IMR-90 (cell line): ENCODE measurements at regions not wholly inside any gene's neighbourhood (a gene's known extent, or its start where the extent isn't known, plus 50 kb on each side); places are given as distances from the start of the nearest gene placed in this dataset.

Source experiments
- ATAC-seq: fragments of 200-7000 bp; cut with Tn5 transposase; 2 replicates; pipeline ENCODE4 v1.9.1; 2020; ENCODE audit warnings: low read depth, mild to moderate bottlenecking, moderate library complexity
- BruUV-seq: library from RNA; stranded (reverse); fragments of 400-500 nt; replicated peaks from 2 replicates; lab custom pipeline; 2021; lab: Mats Ljungman, UMichigan
- CTCF ChIA-PET: fragments of 300-600 bp; formaldehyde crosslinking; extraction: SDS; loops from one replicate; lab custom pipeline; 2021; ENCODE audit warnings: antibody characterized with exemption; lab: Yijun Ruan, JAX
- POLR2A ChIA-PET: fragments of 300-600 bp; sonication (Branson Sonifier 250); formaldehyde crosslinking; loops from one replicate; lab custom pipeline; 2022; ENCODE audit warnings: antibody characterized with exemption; ENCODE audit not compliant: unreplicated experiment; lab: Charles Lee
- DNase-seq: peaks from one replicate; pipeline ENCODE4 v3.0.0; 2013
- H2AFZ ChIP-seq: replicated peaks from 2 replicates; pipeline ENCODE3; 2013; ENCODE audit warnings: low read length, mild to moderate bottlenecking; ENCODE audit not compliant: poor library complexity
- H2AK5ac ChIP-seq: 2 replicates; pipeline ENCODE4 v1.6.1; 2013; ENCODE audit warnings: low read depth, low read length, inconsistent platforms
- H2AK9ac ChIP-seq: replicated peaks from 2 replicates; pipeline ENCODE3; 2013; ENCODE audit warnings: mild to moderate bottlenecking, low read depth, low read length, moderate library complexity; ENCODE audit not compliant: poor library complexity
- H2BK120ac ChIP-seq: 2 replicates; pipeline ENCODE4 v1.6.1; 2013; ENCODE audit warnings: low read depth, low read length, inconsistent platforms
- H2BK15ac ChIP-seq: 3 replicates; pipeline ENCODE4 v1.6.1; 2013; ENCODE audit warnings: low read depth, low read length, inconsistent platforms
- H2BK20ac ChIP-seq: 2 replicates; pipeline ENCODE4 v1.6.1; 2013; ENCODE audit warnings: low read depth, mild to moderate bottlenecking, inconsistent platforms, low read length, moderate library complexity
- H2BK5ac ChIP-seq: 2 replicates; pipeline ENCODE4 v1.6.1; 2013; ENCODE audit warnings: mild to moderate bottlenecking, low read depth, low read length, inconsistent platforms; ENCODE audit not compliant: poor library complexity, severe bottlenecking
- H3K14ac ChIP-seq: replicated peaks from 2 replicates; pipeline ENCODE4 v1.6.1; 2013; ENCODE audit warnings: low read depth, low read length, inconsistent platforms
- H3K18ac ChIP-seq: 2 replicates; pipeline ENCODE4 v1.6.1; 2013; ENCODE audit warnings: low read depth, low read length, control low read depth
- H3K23ac ChIP-seq: 2 replicates; pipeline ENCODE4 v1.6.1; 2013; ENCODE audit warnings: low read depth, low read length, inconsistent platforms
- H3K27ac ChIP-seq: 2 replicates; pipeline ENCODE4 v1.5.1; 2013; ENCODE audit warnings: mild to moderate bottlenecking, control low read depth, low read length; ENCODE audit not compliant: insufficient read depth
- H3K27me3 ChIP-seq: 2 replicates; pipeline ENCODE4 v1.6.1; 2013; ENCODE audit warnings: low read length; ENCODE audit not compliant: control insufficient read depth, insufficient read depth
- H3K36me3 ChIP-seq: 2 replicates; pipeline ENCODE4 v1.6.1; 2013; ENCODE audit warnings: low read length, mixed read lengths; ENCODE audit not compliant: control insufficient read depth, insufficient read depth
- H3K4ac ChIP-seq: 2 replicates; pipeline ENCODE4 v1.6.1; 2013; ENCODE audit warnings: low read depth, low read length, inconsistent platforms
- H3K4me1 ChIP-seq: 2 replicates; pipeline ENCODE4 v1.6.1; 2013; ENCODE audit warnings: low read length, mixed read lengths; ENCODE audit not compliant: control insufficient read depth, insufficient read depth
- H3K4me2 ChIP-seq: 2 replicates; pipeline ENCODE4 v1.6.1; 2013; ENCODE audit warnings: low read depth, mild to moderate bottlenecking, control low read depth, low read length, moderate library complexity
- H3K4me3 ChIP-seq: 2 replicates; pipeline ENCODE4 v1.5.1; 2013; ENCODE audit warnings: low read depth, mild to moderate bottlenecking, control low read depth, low read length, moderate library complexity; ENCODE audit not compliant: insufficient read depth
- H3K56ac ChIP-seq: 2 replicates; pipeline ENCODE4 v1.6.1; 2013; ENCODE audit warnings: low read length, inconsistent platforms; ENCODE audit not compliant: insufficient read depth; ENCODE audit errors: extremely low read depth
- H3K79me1 ChIP-seq, 2 experiments: 2 replicates each; pipeline ENCODE4 v1.6.1; 2013; ENCODE audit warnings: low read length in 2 of 2, inconsistent platforms in 1 of 2, low read depth in 1 of 2
- H3K9ac ChIP-seq: 2 replicates; pipeline ENCODE4 v1.6.1; 2013; ENCODE audit warnings: low read depth, low read length, control low read depth
- H3K9me1 ChIP-seq: 2 replicates; pipeline ENCODE4 v1.6.1; 2013; ENCODE audit warnings: low read length, inconsistent platforms; ENCODE audit not compliant: insufficient read depth
- H3K9me3 ChIP-seq: 2 replicates; pipeline ENCODE4 v1.6.1; 2013; ENCODE audit warnings: low read length; ENCODE audit not compliant: control insufficient read depth, insufficient read depth
- H4K20me1 ChIP-seq: 2 replicates; pipeline ENCODE4 v1.6.1; 2013; ENCODE audit warnings: low read length, inconsistent platforms; ENCODE audit not compliant: insufficient read depth
- H4K5ac ChIP-seq: 2 replicates; pipeline ENCODE4 v1.6.1; 2013; ENCODE audit warnings: mild to moderate bottlenecking, low read depth, low read length, control low read depth
- H4K8ac ChIP-seq, 2 experiments: 2 replicates each; pipeline ENCODE4 v1.6.1; 2013; ENCODE audit warnings: low read depth in 2 of 2, low read length in 2 of 2, control low read depth in 1 of 2, inconsistent platforms in 1 of 2
- H4K91ac ChIP-seq: 2 replicates; pipeline ENCODE4 v1.6.1; 2013; ENCODE audit warnings: low read depth, low read length, inconsistent platforms; ENCODE audit not compliant: insufficient read depth
- FOS ChIP-seq: fragments of 150-350 bp; IDR thresholded peaks from 2 replicates; pipeline ENCODE4 v1.6.1; 2016; ENCODE audit warnings: low read depth, low read length
- MXI1 ChIP-seq: IDR thresholded peaks from 2 replicates; pipeline ENCODE4 v1.6.1; 2012; ENCODE audit warnings: low read depth, mild to moderate bottlenecking, low read length, moderate library complexity, borderline replicate concordance
- NFE2L2 ChIP-seq: fragments of 150-350 bp; IDR thresholded peaks from 2 replicates; pipeline ENCODE4 v1.6.1; 2016; ENCODE audit warnings: low read depth, mild to moderate bottlenecking, low read length
- RAD21 ChIP-seq: IDR thresholded peaks from 2 replicates; pipeline ENCODE4 v1.6.1; 2012; ENCODE audit warnings: low read length, improper control_type of control experiment
- SMC3 ChIP-seq: fragments of 150-350 bp; IDR thresholded peaks from 2 replicates; pipeline ENCODE4 v1.6.1; 2016; ENCODE audit warnings: low read depth, mild to moderate bottlenecking, antibody characterized with exemption, low read length, moderate library complexity
- USF2 ChIP-seq: fragments of 150-350 bp; IDR thresholded peaks from 2 replicates; pipeline ENCODE4 v1.6.1; 2017; ENCODE audit warnings: mild to moderate bottlenecking, antibody characterized with exemption, low read length, low read depth
- dilution Hi-C: fragments of 300-500 bp; cut with HindIII; formaldehyde crosslinking; loops from one replicate; pipeline ENCODE4 v1.14.3; 2018; ENCODE audit warnings: low sequenced_read_pairs; ENCODE audit not compliant: unreplicated experiment
- in situ Hi-C: fragments of 300-500 bp; cut with MboI; formaldehyde crosslinking; loops from 3 replicates; pipeline ENCODE4 v1.14.3; 2019; ENCODE audit warnings: low sequenced_read_pairs, inconsistent platforms, mixed read lengths
- intact Hi-C: fragments of 100-400 bp; cut with micrococcal nuclease; formaldehyde crosslinking; loops from 2 replicates; pipeline ENCODE4 v1.10.0; 2022
- TF ChIP-seq, protein P1 (sequence below): conservative IDR thresholded peaks from 2 replicates; pipeline ENCODE4 v1.5.1; 2012; ENCODE audit warnings: mild to moderate bottlenecking, low read depth, low read length, improper control_type of control experiment
- TF ChIP-seq, protein P2 (sequence below): fragments of 150-350 bp; IDR thresholded peaks from 2 replicates; pipeline ENCODE4 v1.6.1; 2016; ENCODE audit warnings: low read depth, mild to moderate bottlenecking, low read length, moderate library complexity, borderline replicate concordance

DNA sequence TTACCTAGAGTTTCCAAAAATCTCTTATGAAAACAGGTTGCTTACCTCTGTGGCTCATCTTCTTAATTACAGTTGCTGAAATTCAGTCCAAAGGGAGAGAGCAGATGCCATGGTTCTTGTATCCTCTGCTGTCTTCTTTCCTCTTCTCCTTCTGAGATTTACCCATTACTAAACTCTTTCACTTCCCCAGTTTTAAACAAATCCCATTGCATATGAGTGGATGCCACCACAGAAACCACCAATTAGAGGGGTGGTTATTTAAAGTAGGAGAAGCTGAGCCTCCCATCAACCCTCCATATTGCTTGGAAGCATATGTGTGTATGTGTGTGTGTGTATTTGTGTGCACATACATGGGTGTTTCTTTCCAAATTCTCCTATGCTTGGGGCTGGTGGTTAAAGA is 128.5 kb upstream of the KCNK1 start:
- ATAC-seq (no peak), DNase-seq (no peak)
- Histone ChIP-seq H3K9ac (no peak overlapping the region), H4K20me1 (no peaks in the 10 kb centered on the region), H2BK5ac (no peak overlapping the region), H3K9me3 (peaks cover 10% of the 10 kb centered on the region), H4K5ac (no peak overlapping the region), H3K27ac (no peak overlapping the region), H3K36me3 (no peaks in the 10 kb centered on the region), H3K4me1 (no peaks in the 10 kb centered on the region), H3K56ac (no peak overlapping the region), H3K23ac (no peak overlapping the region), H3K4me3 (no peak overlapping the region), H2BK15ac (no peak overlapping the region), H3K4me2 (no peak overlapping the region), H3K9me1 (no peaks in the 10 kb centered on the region), H4K8ac (no peak overlapping the region), H2BK120ac (no peak overlapping the region), H3K18ac (no peak overlapping the region), H3K14ac (no peak overlapping the region), H2AK5ac (no peak overlapping the region), H3K4ac (no peak overlapping the region), H3K27me3 (no peaks in the 10 kb centered on the region), H4K91ac (no peak overlapping the region), H2AK9ac (no peak overlapping the region), H3K79me1 (no peaks in the 10 kb centered on the region), H2BK20ac (no peak overlapping the region), H2AFZ (no peak overlapping the region)
- intact Hi-C loops, result no loop called here
- CTCF ChIA-PET, result no interaction called here
- BruUV-seq, result no TSS peak
- dilution Hi-C loops, result no loop called here
- no peak for TF ChIP-seq FOS
- no peak for TF ChIP-seq USF2
- TF ChIP-seq, protein P1, sequence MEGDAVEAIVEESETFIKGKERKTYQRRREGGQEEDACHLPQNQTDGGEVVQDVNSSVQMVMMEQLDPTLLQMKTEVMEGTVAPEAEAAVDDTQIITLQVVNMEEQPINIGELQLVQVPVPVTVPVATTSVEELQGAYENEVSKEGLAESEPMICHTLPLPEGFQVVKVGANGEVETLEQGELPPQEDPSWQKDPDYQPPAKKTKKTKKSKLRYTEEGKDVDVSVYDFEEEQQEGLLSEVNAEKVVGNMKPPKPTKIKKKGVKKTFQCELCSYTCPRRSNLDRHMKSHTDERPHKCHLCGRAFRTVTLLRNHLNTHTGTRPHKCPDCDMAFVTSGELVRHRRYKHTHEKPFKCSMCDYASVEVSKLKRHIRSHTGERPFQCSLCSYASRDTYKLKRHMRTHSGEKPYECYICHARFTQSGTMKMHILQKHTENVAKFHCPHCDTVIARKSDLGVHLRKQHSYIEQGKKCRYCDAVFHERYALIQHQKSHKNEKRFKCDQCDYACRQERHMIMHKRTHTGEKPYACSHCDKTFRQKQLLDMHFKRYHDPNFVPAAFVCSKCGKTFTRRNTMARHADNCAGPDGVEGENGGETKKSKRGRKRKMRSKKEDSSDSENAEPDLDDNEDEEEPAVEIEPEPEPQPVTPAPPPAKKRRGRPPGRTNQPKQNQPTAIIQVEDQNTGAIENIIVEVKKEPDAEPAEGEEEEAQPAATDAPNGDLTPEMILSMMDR, result no peak
- TF ChIP-seq, protein P2, sequence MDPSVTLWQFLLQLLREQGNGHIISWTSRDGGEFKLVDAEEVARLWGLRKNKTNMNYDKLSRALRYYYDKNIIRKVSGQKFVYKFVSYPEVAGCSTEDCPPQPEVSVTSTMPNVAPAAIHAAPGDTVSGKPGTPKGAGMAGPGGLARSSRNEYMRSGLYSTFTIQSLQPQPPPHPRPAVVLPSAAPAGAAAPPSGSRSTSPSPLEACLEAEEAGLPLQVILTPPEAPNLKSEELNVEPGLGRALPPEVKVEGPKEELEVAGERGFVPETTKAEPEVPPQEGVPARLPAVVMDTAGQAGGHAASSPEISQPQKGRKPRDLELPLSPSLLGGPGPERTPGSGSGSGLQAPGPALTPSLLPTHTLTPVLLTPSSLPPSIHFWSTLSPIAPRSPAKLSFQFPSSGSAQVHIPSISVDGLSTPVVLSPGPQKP, result no peak
- no peak for TF ChIP-seq RAD21
- no peak for TF ChIP-seq MXI1
- no peak for TF ChIP-seq NFE2L2
- no peak for TF ChIP-seq SMC3
- POLR2A ChIA-PET, result no interaction called here
- in situ Hi-C loops, result no loop called here
